DMS53 treated with DMSO at 0.1 percent for 48 hours (cell line): ENCODE measurements at regions not wholly inside any gene's neighbourhood (a gene's known extent, or its start where the extent isn't known, plus 50 kb on each side); places are given as distances from the start of the nearest gene placed in this dataset.

Source experiments
- DNase-seq: peaks from one replicate; lab custom pipeline; 2025; ENCODE audit not compliant: unreplicated experiment; lab: John Stamatoyannopoulos, UW

DNA sequence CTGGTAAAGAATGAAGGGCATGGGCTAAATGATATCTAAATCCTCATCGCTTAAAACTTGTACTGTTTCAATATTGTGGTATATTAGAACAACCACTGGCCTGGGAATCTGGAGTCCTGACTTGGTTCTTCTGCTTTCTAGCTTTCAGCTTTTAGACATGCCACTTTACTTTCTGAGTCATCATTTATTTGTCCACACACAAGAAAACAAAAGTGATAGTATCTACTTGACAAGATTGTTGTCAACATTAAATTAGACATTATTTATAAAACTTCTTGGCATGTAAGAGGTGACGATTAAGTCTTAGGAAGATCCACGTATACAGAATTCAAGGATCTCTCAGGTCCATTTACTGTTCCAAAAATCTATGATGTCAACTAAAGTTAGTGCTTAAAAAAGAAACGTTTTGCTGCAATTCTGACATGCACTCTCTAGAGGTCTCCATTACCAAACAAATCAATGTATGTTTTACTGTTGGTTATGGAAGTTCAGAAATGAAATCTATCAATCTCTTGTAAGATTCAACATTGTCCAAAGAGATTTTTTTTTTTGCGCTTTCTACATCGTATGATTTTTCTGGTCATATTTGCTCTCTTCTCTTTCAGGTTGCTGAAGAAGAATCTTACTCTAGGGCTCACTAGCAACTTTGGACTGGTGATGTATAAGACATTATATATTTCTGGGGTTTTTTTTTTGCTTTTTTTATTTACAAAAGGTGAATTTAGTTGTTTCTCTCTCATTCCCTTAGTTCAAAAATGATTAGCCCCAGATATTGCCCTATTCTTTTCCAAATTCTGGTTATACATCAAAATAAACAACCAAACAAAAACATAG, 53.6 kb upstream of the DYNC1I1 start:
- peak; percentile 83 for DNase-seq

GRCh38 chr7:95716357-95717122, 55.8 kb upstream of the DYNC1I1 start:
- no peak for DNase-seq

- DNase-seq = no peak
Measured at GRCh38 chr7:95715274-95715673, 57.1 kb upstream of the DYNC1I1 start.

- DNase-seq = no peak
Measured at GRCh38 chr7:95710711-95711110, 61.6 kb upstream of the DYNC1I1 start.

GRCh38 chr7:95700917-95701316, 71.4 kb upstream of the DYNC1I1 start:
- no peak for DNase-seq

GRCh38 chr7:95694334-95694733, 78.0 kb upstream of the DYNC1I1 start:
- peak; percentile 22 for DNase-seq

DNA sequence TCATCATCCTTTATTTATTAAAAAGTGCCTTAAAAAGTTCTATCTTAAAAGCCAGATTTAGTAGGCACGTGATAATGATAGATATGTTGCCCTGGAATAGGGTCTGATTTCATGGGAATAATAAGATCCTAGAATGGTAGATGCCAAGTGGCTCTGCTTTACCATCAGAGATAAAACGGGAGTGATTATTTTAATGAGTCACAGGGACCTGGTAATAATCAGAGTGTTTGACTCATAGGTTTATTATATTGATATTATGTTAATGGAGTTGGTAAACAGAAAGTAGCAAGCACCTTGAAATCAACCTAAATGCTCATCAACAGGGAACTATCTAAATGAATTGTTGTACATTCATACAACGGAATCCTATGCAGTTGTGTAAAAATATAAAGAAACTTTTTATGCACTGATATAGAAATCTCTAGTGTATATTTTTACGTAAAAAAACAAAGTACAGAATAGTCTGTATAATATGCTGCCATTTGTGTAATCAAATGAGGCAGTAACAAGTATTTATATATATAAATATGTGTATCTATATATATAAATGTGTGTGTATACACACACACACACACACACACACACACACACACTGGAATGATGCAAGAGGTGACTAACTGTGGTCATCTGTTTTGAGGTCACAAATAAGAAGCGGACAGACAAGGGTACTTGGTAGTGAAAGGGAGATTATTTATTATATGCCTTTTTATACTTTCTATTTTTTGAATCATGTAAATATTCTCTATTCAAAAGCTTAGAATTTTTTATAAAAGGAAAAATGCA, 78.6 kb upstream of the DYNC1I1 start:
- no peak for DNase-seq

DNA sequence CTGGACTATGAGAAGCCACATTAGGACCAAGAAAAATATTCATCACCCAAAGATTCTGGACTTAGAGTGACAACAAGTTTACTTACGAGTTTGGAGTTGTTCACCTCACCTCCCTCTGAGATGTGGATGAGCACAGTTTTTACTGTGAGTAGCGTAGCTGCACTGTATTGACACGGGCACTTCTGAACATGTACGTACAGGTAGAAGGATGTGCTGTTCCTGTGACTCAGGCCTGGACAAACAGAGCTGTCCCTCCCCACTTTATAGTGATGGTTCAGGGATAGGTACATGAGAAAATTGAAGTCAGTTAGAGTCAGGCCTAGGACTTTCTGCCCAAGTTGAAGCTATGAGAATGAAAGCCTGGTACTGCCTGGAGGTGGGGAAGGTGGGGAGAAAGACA, 80.9 kb upstream of the DYNC1I1 start:
- peak; percentile 92 for DNase-seq

DNA sequence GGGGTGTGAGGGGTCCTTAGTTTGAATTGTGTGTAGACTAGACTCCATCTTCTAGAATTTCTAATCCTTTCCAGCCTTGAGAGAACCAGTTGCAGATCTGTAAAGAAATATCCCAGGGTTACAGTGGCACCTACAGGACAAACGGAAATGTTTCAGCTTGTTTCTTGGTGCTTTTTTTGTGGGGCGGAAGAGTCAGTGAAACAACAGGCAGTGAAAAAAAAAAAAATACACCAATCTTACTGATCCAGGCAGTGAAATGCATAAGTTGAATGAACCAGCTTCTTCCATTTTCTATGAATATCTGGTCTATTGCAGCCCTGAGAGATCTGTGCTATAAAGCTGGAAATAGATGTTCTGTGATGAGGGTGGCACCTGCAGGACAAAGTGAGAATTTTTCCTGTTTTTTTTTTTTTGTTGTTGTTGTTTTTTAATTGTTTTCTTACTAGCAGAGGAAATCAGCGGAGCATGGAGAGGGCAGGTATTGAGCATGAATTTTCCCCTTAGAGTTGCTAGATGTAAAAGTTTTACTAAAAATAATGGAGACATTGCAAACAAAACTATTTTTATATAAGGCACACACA, 81.9 kb upstream of the DYNC1I1 start:
- peak; percentile 71 for DNase-seq

DNA sequence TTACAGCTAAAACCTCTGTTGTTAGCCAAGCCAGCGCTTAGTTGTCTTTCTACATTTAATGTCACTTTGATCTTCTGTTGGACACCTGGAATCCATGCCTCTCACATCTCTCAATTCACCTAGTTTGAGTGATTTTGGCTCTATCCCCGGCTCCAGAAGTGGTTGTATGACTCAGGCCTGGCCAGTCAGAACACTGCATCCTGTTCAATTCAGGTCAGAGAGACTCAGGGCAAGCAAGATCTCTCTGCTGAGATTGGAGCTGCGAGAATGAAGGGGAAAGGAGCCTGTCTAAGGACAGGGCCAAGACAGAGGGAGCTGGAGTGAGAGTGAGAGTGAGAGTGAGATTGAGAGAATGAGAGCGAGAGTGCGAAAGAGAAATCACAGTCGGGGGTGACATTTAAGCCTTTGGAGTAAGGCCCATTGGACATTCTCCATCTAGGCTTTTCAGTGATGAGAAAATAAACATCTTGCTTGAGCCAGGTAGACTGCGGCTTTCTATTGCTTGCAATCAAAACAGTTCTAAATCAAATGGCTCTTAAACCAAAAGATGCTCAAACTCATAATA, 83.3 kb upstream of the DYNC1I1 start:
- DNase-seq = no peak

DNA sequence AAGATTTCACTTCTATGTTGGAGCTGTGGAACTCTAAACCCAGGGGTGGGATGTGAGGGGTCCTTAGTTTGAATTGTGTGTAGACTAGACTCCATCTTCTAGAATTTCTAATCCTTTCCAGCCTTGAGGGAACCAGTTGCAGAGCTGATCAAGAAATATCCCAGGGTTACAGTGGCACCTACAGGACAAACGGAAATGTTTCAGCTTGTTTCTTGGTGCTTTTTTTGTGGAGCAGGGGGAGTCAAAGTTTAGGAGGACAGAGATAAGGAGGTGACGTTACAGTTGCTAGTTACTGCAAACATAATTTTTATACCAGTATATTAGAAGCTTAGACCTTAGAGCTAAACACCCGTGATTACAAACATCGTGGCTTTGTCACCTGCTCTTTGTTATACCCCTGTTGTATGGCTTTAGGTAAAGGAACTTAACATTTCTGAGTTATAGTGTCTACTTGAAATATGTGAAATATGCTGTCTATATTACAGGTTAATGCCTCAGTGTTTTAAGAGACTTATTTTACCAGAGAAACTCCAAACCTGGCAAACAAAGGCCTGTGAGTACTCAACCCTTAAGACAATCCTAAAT, 84.5 kb upstream of the DYNC1I1 start:
- peak; percentile 58 for DNase-seq

DNA sequence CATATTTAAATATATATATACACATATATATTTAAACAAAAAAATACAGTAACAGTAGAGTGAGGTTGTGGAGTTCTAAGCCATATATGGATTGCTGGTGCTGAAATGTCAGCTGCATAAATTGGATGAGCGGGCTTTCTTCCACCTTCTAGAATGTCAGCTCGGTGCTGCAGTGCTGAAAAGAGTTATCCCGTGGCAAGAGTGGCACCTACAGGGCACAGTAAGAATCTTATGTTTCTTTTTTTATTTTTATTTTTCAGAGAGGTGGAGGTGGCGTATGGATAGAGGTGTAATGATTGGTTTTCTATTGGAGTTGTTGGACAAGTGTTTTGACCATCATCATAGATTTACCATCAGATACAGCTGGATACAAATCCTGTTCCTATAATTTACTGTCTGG, 86.2 kb upstream of the DYNC1I1 start:
- DNase-seq = peak; percentile 77

- DNase-seq = no peak
Measured at GRCh38 chr7:95684505-95684904, 87.8 kb upstream of the DYNC1I1 start.

- peak; percentile 74 for DNase-seq
Measured at GRCh38 chr7:95684037-95684436, 87.7 kb upstream of the PDK4 start.

GRCh38 chr7:95682913-95683312, 86.6 kb upstream of the PDK4 start:
- no peak for DNase-seq

GRCh38 chr7:95676691-95677090, 80.4 kb upstream of the PDK4 start:
- DNase-seq = no peak

DNA sequence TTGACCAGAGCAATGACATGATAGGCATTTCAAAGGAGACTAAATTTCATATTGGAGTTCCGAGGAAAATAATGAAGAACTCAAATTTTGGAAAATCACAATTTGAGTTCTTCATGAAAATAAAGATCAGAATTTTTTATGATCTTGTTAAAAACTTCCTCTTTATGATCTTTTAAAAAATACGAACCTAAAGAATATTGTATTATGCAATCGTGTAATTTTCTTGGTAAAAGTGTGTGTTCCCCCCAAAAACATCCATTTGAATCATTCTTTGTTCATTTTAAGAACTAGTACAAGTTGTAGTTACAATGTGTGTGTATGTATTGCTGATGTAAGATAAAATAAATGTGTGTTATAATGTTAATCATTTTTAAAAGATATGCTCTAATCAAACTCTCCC, 79.3 kb upstream of the PDK4 start:
- DNase-seq = no peak

DNA sequence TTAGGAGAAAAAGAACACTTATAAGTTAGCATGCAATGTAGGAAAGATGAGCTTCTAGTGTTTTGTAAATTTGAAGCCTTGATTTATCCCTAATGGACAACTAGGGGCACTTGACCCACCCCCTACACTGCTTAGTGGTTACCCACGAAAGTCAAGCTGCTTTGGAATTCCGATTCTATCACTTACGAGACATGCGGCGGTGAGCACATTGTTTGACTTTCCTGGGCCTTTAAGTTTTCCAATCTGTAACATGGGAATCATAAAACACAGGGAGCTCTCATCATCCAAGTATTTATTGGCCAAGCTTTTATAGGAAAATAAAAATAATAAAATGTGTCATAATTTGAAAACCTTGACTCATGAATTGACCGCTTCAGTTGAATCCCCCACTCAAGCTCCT, 78.7 kb upstream of the PDK4 start:
- no peak for DNase-seq

GRCh38 chr7:95674101-95674500, 77.8 kb upstream of the PDK4 start:
- DNase-seq = no peak

DNA sequence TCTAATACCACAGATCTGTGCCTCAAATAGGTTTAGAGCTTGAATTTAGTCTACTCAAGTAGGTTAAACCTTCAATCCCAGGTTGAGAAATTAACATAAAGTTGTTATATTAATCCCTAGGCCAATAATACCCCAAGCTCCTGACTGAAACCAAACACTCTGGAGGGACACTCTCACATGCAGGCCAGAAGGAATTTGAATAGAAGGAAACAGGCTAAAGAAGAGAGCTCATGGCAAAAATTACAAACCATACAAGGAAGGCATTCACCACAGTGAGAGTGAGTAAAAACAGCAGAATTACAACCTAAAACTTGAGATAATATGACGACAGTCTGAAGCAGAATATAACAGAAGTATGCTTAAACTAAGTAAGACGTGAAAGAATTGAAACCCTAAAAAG, 76.1 kb upstream of the PDK4 start:
- DNase-seq = no peak

DNA sequence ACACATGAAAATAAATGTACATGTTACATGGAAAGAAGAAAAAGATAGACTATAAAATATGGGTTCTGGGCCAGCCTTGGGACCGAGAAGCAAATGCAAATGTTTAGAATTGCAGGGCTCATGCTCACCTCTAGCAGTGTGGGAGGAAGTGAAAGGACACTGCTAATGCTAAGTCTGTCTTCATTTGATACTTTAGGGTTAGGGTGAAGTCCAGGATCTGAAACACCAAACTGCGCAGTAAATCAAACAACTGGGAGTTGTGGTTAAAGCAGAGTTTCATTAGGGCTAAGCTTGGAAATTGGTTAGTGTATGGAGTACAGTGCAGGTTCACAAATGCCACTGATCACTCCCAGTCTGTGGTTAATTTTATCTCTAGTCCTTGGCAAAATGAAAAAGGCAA, 73.2 kb upstream of the PDK4 start:
- DNase-seq = no peak
